ENCODE measurements at regions not wholly inside any gene's neighbourhood (a gene's known extent, or its start where the extent isn't known, plus 50 kb on each side); places are given as distances from the start of the nearest gene placed in this dataset.

DNA sequence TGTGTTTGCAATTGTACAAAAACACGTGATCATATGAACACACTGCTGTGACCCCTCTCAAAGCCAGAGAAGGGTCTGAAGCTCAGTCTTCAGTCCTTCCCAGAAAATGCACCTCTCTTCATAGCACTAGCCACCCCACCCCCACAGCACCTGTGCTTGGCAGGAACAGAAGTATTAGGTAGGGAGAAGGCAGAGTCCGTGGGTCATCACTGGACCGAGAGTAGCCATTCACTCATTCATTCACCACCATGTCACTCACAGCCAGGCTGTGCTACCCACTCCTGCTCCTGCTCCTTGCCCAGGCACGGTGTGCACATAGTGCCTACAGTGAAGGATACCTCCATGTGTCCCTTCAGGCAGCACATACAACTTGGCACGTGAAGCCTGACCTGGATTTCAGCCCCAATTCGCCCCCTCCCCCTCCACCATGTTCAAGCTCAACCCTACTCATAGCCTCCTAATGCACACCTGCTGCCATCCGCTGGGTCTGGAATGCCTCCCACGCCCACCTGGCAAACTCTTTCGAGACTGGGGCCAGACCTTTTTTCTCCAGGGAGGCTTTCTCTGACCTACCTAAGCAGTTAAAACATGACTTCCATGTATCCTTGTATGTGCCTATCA, 81.9 kb upstream of the GALNT2 start:
- TF ChIP-seq, protein P1, sequence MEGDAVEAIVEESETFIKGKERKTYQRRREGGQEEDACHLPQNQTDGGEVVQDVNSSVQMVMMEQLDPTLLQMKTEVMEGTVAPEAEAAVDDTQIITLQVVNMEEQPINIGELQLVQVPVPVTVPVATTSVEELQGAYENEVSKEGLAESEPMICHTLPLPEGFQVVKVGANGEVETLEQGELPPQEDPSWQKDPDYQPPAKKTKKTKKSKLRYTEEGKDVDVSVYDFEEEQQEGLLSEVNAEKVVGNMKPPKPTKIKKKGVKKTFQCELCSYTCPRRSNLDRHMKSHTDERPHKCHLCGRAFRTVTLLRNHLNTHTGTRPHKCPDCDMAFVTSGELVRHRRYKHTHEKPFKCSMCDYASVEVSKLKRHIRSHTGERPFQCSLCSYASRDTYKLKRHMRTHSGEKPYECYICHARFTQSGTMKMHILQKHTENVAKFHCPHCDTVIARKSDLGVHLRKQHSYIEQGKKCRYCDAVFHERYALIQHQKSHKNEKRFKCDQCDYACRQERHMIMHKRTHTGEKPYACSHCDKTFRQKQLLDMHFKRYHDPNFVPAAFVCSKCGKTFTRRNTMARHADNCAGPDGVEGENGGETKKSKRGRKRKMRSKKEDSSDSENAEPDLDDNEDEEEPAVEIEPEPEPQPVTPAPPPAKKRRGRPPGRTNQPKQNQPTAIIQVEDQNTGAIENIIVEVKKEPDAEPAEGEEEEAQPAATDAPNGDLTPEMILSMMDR (IDR thresholded peaks at IDR 0.05), result no peak
- TF ChIP-seq POLR2AphosphoS5 (IDR thresholded peaks at IDR 0.05), result no peak

Measured in esophagus muscularis mucosa (tissue), 3 donors.